ENCODE measurements at regions not wholly inside any gene's neighbourhood (a gene's known extent, or its start where the extent isn't known, plus 50 kb on each side); places are given as distances from the start of the nearest gene placed in this dataset.

DNA sequence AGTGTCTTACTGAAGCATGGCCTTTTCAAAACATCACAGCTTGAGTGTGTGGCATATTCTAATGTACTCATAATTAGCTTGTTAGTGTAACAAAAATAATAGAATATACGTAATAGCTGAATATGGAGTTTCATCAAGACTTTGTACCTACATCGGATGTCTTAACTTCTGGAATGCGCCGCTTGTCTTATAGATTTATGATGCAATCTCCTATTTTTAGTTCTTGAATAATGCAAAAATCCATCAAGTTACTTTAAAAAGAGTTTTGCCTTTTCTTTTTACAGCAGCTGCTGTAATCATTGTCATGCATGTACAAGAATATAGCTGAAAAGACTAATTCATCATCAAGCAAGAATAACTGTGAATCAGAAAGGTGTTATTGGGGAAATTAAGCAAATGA lies 140.7 kb upstream of the SCN7A start:
- TF ChIP-seq, protein P1, sequence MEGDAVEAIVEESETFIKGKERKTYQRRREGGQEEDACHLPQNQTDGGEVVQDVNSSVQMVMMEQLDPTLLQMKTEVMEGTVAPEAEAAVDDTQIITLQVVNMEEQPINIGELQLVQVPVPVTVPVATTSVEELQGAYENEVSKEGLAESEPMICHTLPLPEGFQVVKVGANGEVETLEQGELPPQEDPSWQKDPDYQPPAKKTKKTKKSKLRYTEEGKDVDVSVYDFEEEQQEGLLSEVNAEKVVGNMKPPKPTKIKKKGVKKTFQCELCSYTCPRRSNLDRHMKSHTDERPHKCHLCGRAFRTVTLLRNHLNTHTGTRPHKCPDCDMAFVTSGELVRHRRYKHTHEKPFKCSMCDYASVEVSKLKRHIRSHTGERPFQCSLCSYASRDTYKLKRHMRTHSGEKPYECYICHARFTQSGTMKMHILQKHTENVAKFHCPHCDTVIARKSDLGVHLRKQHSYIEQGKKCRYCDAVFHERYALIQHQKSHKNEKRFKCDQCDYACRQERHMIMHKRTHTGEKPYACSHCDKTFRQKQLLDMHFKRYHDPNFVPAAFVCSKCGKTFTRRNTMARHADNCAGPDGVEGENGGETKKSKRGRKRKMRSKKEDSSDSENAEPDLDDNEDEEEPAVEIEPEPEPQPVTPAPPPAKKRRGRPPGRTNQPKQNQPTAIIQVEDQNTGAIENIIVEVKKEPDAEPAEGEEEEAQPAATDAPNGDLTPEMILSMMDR (conservative IDR thresholded peaks at IDR 0.05; ENCODE audit: low read length): no peak
- TF ChIP-seq EZH2phosphoT487 (IDR thresholded peaks at IDR 0.05; ENCODE audit: borderline replicate concordance, low read depth, low read length): no peak
